Neural progenitor cell (in vitro differentiated cells): ENCODE measurements at regions not wholly inside any gene's neighbourhood (a gene's known extent, or its start where the extent isn't known, plus 50 kb on each side); places are given as distances from the start of the nearest gene placed in this dataset.

Experiments used
- DNase-seq: peaks from one replicate; pipeline ENCODE4 v3.0.0-alpha.2; 2016; ENCODE audit warnings: low spot score
- H2AFZ ChIP-seq: fragments of 200-600 bp; sonication (generic); replicated peaks from 2 replicates; pipeline ENCODE4 v1.6.1; 2016; ENCODE audit warnings: antibody characterized with exemption
- H3F3A ChIP-seq: fragments of 200-600 bp; sonication (generic); 2 replicates; pipeline ENCODE4 v1.6.1; 2016; ENCODE audit warnings: antibody characterized with exemption, low read depth
- H3K27ac ChIP-seq: fragments of 200-600 bp; sonication (generic); 2 replicates; pipeline ENCODE4 v1.5.1; 2016; ENCODE audit warnings: mild to moderate bottlenecking
- H3K27me3 ChIP-seq: fragments of 200-600 bp; sonication (generic); 2 replicates; pipeline ENCODE4 v1.6.1; 2016; ENCODE audit warnings: mild to moderate bottlenecking, moderate library complexity
- H3K36me3 ChIP-seq: fragments of 200-600 bp; sonication (generic); 2 replicates; pipeline ENCODE4 v1.5.1; 2016
- H3K4me1 ChIP-seq: fragments of 200-600 bp; sonication (generic); 2 replicates; pipeline ENCODE4 v1.6.1; 2016; ENCODE audit warnings: mixed run types
- H3K4me2 ChIP-seq: fragments of 200-600 bp; sonication (generic); 2 replicates; pipeline ENCODE4 v1.6.1; 2016
- H3K4me3 ChIP-seq: fragments of 200-600 bp; sonication (generic); 2 replicates; pipeline ENCODE4 v1.5.1; 2016
- H3K79me2 ChIP-seq: fragments of 200-600 bp; sonication (generic); 2 replicates; pipeline ENCODE4 v1.6.1; 2016; ENCODE audit warnings: low read depth
- H3K9ac ChIP-seq: fragments of 200-600 bp; sonication (generic); 2 replicates; pipeline ENCODE4 v1.6.1; 2016
- H3K9me3 ChIP-seq: fragments of 200-600 bp; sonication (generic); 2 replicates; pipeline ENCODE4 v1.5.1; 2016; ENCODE audit warnings: low read depth
- H4K20me1 ChIP-seq: fragments of 200-600 bp; sonication (generic); 2 replicates; pipeline ENCODE4 v1.6.1; 2016; ENCODE audit warnings: low read depth
- H3K27ac Mint-ChIP-seq: 3 replicates; pipeline ENCODE4 v1.8.0; 2021; ENCODE audit warnings: mixed read lengths
- H3K27me3 Mint-ChIP-seq: 2 replicates; pipeline ENCODE4 v1.8.0; 2022; ENCODE audit warnings: low read depth, mild to moderate bottlenecking, inconsistent platforms, moderate library complexity, mixed read lengths; ENCODE audit not compliant: insufficient read depth
- H3K36me3 Mint-ChIP-seq: 3 replicates; pipeline ENCODE4 v1.8.0; 2021; ENCODE audit warnings: mixed read lengths
- H3K4me1 Mint-ChIP-seq: 3 replicates; pipeline ENCODE4 v1.8.0; 2021; ENCODE audit warnings: mixed read lengths
- H3K4me3 Mint-ChIP-seq: 3 replicates; pipeline ENCODE4 v1.8.0; 2021; ENCODE audit warnings: mild to moderate bottlenecking, moderate library complexity, mixed read lengths
- H3K9me3 Mint-ChIP-seq: 3 replicates; pipeline ENCODE4 v1.8.0; 2020; ENCODE audit warnings: mixed read lengths
- CTCF ChIP-seq: fragments of 200-600 bp; sonication (generic); IDR thresholded peaks from 2 replicates; pipeline ENCODE4 v1.5.1; 2017; ENCODE audit warnings: antibody characterized with exemption, mild to moderate bottlenecking
- EZH2 ChIP-seq: fragments of 200-600 bp; sonication (generic); IDR thresholded peaks from 2 replicates; pipeline ENCODE4 v1.6.1; 2017; ENCODE audit warnings: antibody characterized with exemption, mild to moderate bottlenecking, moderate library complexity
- EZH2phosphoT487 ChIP-seq: fragments of 200-600 bp; sonication (generic); IDR thresholded peaks from 2 replicates; pipeline ENCODE4 v1.6.1; 2017; ENCODE audit warnings: antibody characterized with exemption

GRCh38 chr2:59237311-59237710, 996.2 kb upstream of the FANCL start:
- TF ChIP-seq CTCF: no peak
- no peak for TF ChIP-seq EZH2
- TF ChIP-seq EZH2phosphoT487: no peak
- Histone ChIP-seq H3F3A (no peaks in the 10 kb centered on the region), H3K36me3 (no peaks in the 10 kb centered on the region), H3K27ac (no peak overlapping the region), H2AFZ (peak overlapping the region; percentile 39), H3K9me3 (no peaks in the 10 kb centered on the region), H3K9ac (no peak overlapping the region), H3K4me3 (no peak overlapping the region), H3K27me3 (no peaks in the 10 kb centered on the region), H3K4me2 (no peak overlapping the region), H3K79me2 (no peaks in the 10 kb centered on the region), H4K20me1 (no peaks in the 10 kb centered on the region), H3K4me1 (no peaks in the 10 kb centered on the region)
- Mint-ChIP-seq H3K9me3 (no peaks in the 10 kb centered on the region), H3K4me3 (no peak overlapping the region), H3K27ac (no peak overlapping the region), H3K27me3 (no peaks in the 10 kb centered on the region), H3K4me1 (peaks cover 31% of the 10 kb centered on the region), H3K36me3 (no peaks in the 10 kb centered on the region)
- no peak for DNase-seq

- Histone ChIP-seq H3K4me2 (no peak overlapping the region), H3K9ac (no peak overlapping the region), H3K4me3 (no peak overlapping the region), H4K20me1 (no peaks in the 10 kb centered on the region), H3K27me3 (no peaks in the 10 kb centered on the region), H3K4me1 (no peaks in the 10 kb centered on the region), H3K36me3 (no peaks in the 10 kb centered on the region), H3K27ac (no peak overlapping the region), H3K79me2 (no peaks in the 10 kb centered on the region), H3F3A (no peaks in the 10 kb centered on the region), H2AFZ (no peak overlapping the region), H3K9me3 (no peaks in the 10 kb centered on the region)
- H3K4me1 Mint-ChIP-seq: peaks cover 31% of the 10 kb centered on the region
- TF ChIP-seq CTCF: no peak
- no peak for TF ChIP-seq EZH2phosphoT487
- TF ChIP-seq EZH2: no peak
- H3K27ac Mint-ChIP-seq: no peak overlapping the region
- H3K27me3 Mint-ChIP-seq: no peaks in the 10 kb centered on the region
- no peaks in the 10 kb centered on the region for H3K36me3 Mint-ChIP-seq
- no peak for DNase-seq
- no peaks in the 10 kb centered on the region for H3K9me3 Mint-ChIP-seq
- no peak overlapping the region for H3K4me3 Mint-ChIP-seq
Observed at GRCh38 chr2:59236723-59237122, 995.6 kb upstream of the FANCL start.

GRCh38 chr2:59233920-59234319, 992.8 kb upstream of the FANCL start:
- DNase-seq: no peak
- no peak overlapping the region for H3K4me3 ChIP-seq
- H3K4me1 ChIP-seq: no peaks in the 10 kb centered on the region
- H3K27me3 ChIP-seq: no peaks in the 10 kb centered on the region
- no peaks in the 10 kb centered on the region for H3K9me3 ChIP-seq
- H3K27ac Mint-ChIP-seq: no peak overlapping the region
- no peak overlapping the region for H2AFZ ChIP-seq
- H3K4me3 Mint-ChIP-seq: no peak overlapping the region
- H3K4me1 Mint-ChIP-seq: peaks cover 14% of the 10 kb centered on the region
- H4K20me1 ChIP-seq: no peaks in the 10 kb centered on the region
- TF ChIP-seq EZH2: no peak
- no peak for TF ChIP-seq CTCF
- TF ChIP-seq EZH2phosphoT487: no peak
- H3K9me3 Mint-ChIP-seq: no peaks in the 10 kb centered on the region
- no peak overlapping the region for H3K27ac ChIP-seq
- H3K9ac ChIP-seq: no peak overlapping the region
- H3K4me2 ChIP-seq: no peak overlapping the region
- H3K36me3 ChIP-seq: no peaks in the 10 kb centered on the region
- H3K79me2 ChIP-seq: no peaks in the 10 kb centered on the region
- no peaks in the 10 kb centered on the region for H3F3A ChIP-seq
- H3K27me3 Mint-ChIP-seq: no peaks in the 10 kb centered on the region
- no peaks in the 10 kb centered on the region for H3K36me3 Mint-ChIP-seq

- Histone ChIP-seq H3K27me3 (no peaks in the 10 kb centered on the region), H3K36me3 (no peaks in the 10 kb centered on the region), H3K79me2 (no peaks in the 10 kb centered on the region), H3F3A (no peaks in the 10 kb centered on the region), H3K4me1 (no peaks in the 10 kb centered on the region), H3K4me2 (no peak overlapping the region), H2AFZ (no peak overlapping the region), H3K9me3 (no peaks in the 10 kb centered on the region), H4K20me1 (no peaks in the 10 kb centered on the region), H3K9ac (no peak overlapping the region), H3K27ac (no peak overlapping the region), H3K4me3 (no peak overlapping the region)
- no peaks in the 10 kb centered on the region for H3K9me3 Mint-ChIP-seq
- peaks cover 9% of the 10 kb centered on the region for H3K4me1 Mint-ChIP-seq
- no peak overlapping the region for H3K4me3 Mint-ChIP-seq
- no peaks in the 10 kb centered on the region for H3K36me3 Mint-ChIP-seq
- no peak for TF ChIP-seq CTCF
- no peak for TF ChIP-seq EZH2phosphoT487
- no peak for TF ChIP-seq EZH2
- H3K27ac Mint-ChIP-seq: no peak overlapping the region
- no peak for DNase-seq
- H3K27me3 Mint-ChIP-seq: no peaks in the 10 kb centered on the region
Observed at GRCh38 chr2:59233448-59233847, 992.3 kb upstream of the FANCL start.
